Astrocyte (in vitro differentiated cells and primary cell): ENCODE measurements at regions not wholly inside any gene's neighbourhood (a gene's known extent, or its start where the extent isn't known, plus 50 kb on each side); places are given as distances from the start of the nearest gene placed in this dataset.

Experiments used
- CTCF ChIP-seq: IDR thresholded peaks from 2 replicates; pipeline ENCODE4 v1.5.1; 2011; ENCODE audit warnings: low read depth, mild to moderate bottlenecking, inconsistent platforms, low read length, moderate library complexity; ENCODE audit not compliant: insufficient read depth
- EZH2 ChIP-seq: IDR thresholded peaks from 2 replicates; pipeline ENCODE4 v1.6.1; 2012; ENCODE audit warnings: mild to moderate bottlenecking, low read length, inconsistent platforms; ENCODE audit not compliant: insufficient read depth

GRCh38 chr5:173716058-173716682, 99.7 kb upstream of the BOD1 start:
- TF ChIP-seq CTCF (no peak), EZH2 (no peak)
